Panc1 (cell line): ENCODE measurements at regions not wholly inside any gene's neighbourhood (a gene's known extent, or its start where the extent isn't known, plus 50 kb on each side); places are given as distances from the start of the nearest gene placed in this dataset.

Experiments
- POLR2AphosphoS5 ChIP-seq: IDR thresholded peaks from 2 replicates; pipeline ENCODE4 v1.6.1; 2012; ENCODE audit warnings: mild to moderate bottlenecking, low read depth, low read length, moderate library complexity
- SIN3A ChIP-seq: IDR thresholded peaks from 2 replicates; pipeline ENCODE4 v1.6.1; 2012; ENCODE audit warnings: low read depth, mild to moderate bottlenecking, low read length, moderate library complexity, borderline replicate concordance; ENCODE audit not compliant: insufficient read depth
- TCF7L2 ChIP-seq: IDR thresholded peaks from 2 replicates; pipeline ENCODE4 v1.6.1; 2011; ENCODE audit warnings: mild to moderate bottlenecking, low read depth, low read length, inconsistent platforms
- TF ChIP-seq, protein P1 (sequence below): fragments of 450-650 bp; IDR thresholded peaks from 2 replicates; pipeline ENCODE4 v1.5.1; 2017; ENCODE audit warnings: mild to moderate bottlenecking

DNA sequence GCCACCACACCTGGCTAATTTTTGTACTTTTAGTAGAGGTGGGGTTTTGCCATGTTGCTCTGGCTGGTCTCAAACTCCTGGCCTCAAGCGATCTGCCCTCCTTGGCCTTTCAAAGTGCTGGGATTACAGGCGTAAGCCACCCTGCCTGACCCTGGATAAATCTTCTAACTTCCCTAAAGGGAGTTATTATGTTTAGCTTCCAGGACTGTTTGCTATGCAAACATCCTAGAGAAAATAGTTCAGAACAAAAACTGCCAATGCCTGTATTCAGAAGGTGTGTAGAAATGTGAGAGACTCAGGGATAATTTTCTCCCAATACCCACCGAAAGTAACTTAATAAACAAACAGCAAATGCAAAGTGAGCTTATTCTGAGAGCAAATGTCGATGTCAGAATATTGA lies 301.2 kb downstream of the TGFB2 start:
- TF ChIP-seq, protein P1, sequence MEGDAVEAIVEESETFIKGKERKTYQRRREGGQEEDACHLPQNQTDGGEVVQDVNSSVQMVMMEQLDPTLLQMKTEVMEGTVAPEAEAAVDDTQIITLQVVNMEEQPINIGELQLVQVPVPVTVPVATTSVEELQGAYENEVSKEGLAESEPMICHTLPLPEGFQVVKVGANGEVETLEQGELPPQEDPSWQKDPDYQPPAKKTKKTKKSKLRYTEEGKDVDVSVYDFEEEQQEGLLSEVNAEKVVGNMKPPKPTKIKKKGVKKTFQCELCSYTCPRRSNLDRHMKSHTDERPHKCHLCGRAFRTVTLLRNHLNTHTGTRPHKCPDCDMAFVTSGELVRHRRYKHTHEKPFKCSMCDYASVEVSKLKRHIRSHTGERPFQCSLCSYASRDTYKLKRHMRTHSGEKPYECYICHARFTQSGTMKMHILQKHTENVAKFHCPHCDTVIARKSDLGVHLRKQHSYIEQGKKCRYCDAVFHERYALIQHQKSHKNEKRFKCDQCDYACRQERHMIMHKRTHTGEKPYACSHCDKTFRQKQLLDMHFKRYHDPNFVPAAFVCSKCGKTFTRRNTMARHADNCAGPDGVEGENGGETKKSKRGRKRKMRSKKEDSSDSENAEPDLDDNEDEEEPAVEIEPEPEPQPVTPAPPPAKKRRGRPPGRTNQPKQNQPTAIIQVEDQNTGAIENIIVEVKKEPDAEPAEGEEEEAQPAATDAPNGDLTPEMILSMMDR: no peak
- TF ChIP-seq SIN3A: no peak
- no peak for TF ChIP-seq POLR2AphosphoS5
- TF ChIP-seq TCF7L2: no peak
